Colonic mucosa (tissue), 4 donors: ENCODE measurements at regions not wholly inside any gene's neighbourhood (a gene's known extent, or its start where the extent isn't known, plus 50 kb on each side); places are given as distances from the start of the nearest gene placed in this dataset.

ENCODE experiments used
- DNase-seq: peaks from one replicate; pipeline ENCODE4 v3.0.0-alpha.2; 2020
- H3K27ac ChIP-seq: fragments of 200-600 bp; one replicate; pipeline ENCODE4 v1.8.0; 2021
- H3K27me3 ChIP-seq: fragments of 200-600 bp; one replicate; pipeline ENCODE4 v1.8.0; 2021
- H3K36me3 ChIP-seq: fragments of 200-600 bp; one replicate; pipeline ENCODE4 v1.8.0; 2021
- H3K4me1 ChIP-seq: fragments of 200-600 bp; one replicate; pipeline ENCODE4 v1.8.0; 2021; ENCODE audit warnings: mild to moderate bottlenecking
- H3K4me3 ChIP-seq: fragments of 200-600 bp; one replicate; pipeline ENCODE4 v1.8.0; 2021
- H3K9ac ChIP-seq, 2 donors: one replicate each; pipeline ENCODE4 v1.7.0; 2013; ENCODE audit warnings: control low read depth in 2 of 2, low read depth in 2 of 2, low read length in 2 of 2
- H3K9me3 ChIP-seq: fragments of 200-600 bp; one replicate; pipeline ENCODE4 v1.8.0; 2021
- CTCF ChIP-seq: fragments of 200-600 bp; IDR thresholded peaks from one replicate; pipeline ENCODE4 v1.8.0; 2022; ENCODE audit warnings: antibody characterized with exemption, mild to moderate bottlenecking
- intact Hi-C: fragments of 100-400 bp; cut with DNase I; formaldehyde crosslinking; loops from one replicate; pipeline ENCODE4 v1.14.1; 2022
- donor health status: healthy.
- donor health status: DM: no; HTN: no; CAD: no.
- donor health status: DM: no; HTN: no; CAD: no.

- H3K4me3 ChIP-seq: no peak overlapping the region
- no peak for DNase-seq
- H3K9me3 ChIP-seq: no peaks in the 10 kb centered on the region
- H3K27ac ChIP-seq: no peak overlapping the region
- H3K4me1 ChIP-seq: no peaks in the 10 kb centered on the region
- intact Hi-C loops: no loop called here
- H3K27me3 ChIP-seq: no peaks in the 10 kb centered on the region
- no peaks in the 10 kb centered on the region for H3K36me3 ChIP-seq
- TF ChIP-seq CTCF: no peak
- H3K9ac ChIP-seq: no peak overlapping the region
Measured at GRCh38 chr4:4759883-4760282, 99.6 kb upstream of the MSX1 start.

GRCh38 chr4:4759232-4759631 lies 100.2 kb upstream of the MSX1 start:
- H3K9me3 ChIP-seq: no peaks in the 10 kb centered on the region
- intact Hi-C loops: no loop called here
- no peak overlapping the region for H3K9ac ChIP-seq
- DNase-seq: no peak
- no peaks in the 10 kb centered on the region for H3K27me3 ChIP-seq
- H3K27ac ChIP-seq: no peak overlapping the region
- TF ChIP-seq CTCF: no peak
- H3K4me1 ChIP-seq: no peaks in the 10 kb centered on the region
- H3K36me3 ChIP-seq: no peaks in the 10 kb centered on the region
- H3K4me3 ChIP-seq: no peak overlapping the region

DNA sequence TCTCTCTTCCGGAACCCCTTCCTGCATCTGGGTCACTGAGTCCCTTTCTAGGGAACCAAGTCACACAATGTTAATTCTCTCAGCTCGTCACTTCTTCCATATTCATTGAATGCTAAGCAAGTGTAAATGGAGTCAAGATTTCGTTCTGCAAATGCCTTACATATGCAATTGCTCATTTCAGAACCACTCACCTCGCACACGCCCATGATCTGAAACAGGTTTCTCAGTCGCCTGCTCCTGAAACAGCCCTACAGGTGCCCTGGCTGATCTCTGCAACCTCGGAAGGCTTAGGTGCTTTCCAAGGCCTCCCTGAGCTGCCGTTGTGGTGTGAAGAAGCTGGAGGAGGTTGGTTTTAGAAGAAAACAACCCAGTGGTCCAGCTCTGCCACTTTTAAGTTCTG lies 100.8 kb upstream of the MSX1 start:
- intact Hi-C loops: no loop called here
- Histone ChIP-seq H3K4me3 (no peak overlapping the region), H3K36me3 (no peaks in the 10 kb centered on the region), H3K9ac (no peak overlapping the region), H3K9me3 (no peaks in the 10 kb centered on the region), H3K27me3 (no peaks in the 10 kb centered on the region), H3K27ac (no peak overlapping the region), H3K4me1 (no peaks in the 10 kb centered on the region)
- no peak for TF ChIP-seq CTCF
- no peak for DNase-seq

DNA sequence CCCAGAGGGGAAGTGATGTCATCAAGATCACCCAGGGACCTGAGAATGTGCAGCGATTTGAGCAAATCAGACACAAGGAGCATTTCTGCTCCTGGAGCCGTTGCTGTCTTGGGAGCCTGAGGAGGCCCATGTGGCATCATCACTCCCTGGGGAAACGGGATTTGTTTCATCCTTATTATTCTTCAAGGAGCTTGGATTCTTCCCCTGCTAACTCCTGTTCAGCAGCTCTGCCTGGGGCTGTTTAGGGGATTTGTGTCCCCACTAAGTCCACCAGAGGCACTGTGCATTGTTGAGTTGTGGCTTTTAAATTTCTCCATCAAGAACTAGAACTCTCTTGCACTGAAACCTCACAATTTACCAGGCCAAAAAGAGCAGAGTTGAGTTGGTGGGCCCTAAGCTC lies 104.2 kb upstream of the MSX1 start:
- TF ChIP-seq CTCF: no peak
- no peaks in the 10 kb centered on the region for H3K9me3 ChIP-seq
- intact Hi-C loops: no loop called here

GRCh38 chr4:4754641-4755040 lies 104.8 kb upstream of the MSX1 start:
- Histone ChIP-seq H3K4me1 (no peaks in the 10 kb centered on the region), H3K27me3 (no peaks in the 10 kb centered on the region), H3K4me3 (no peak overlapping the region), H3K27ac (no peak overlapping the region), H3K9ac (no peak overlapping the region), H3K9me3 (no peaks in the 10 kb centered on the region), H3K36me3 (no peaks in the 10 kb centered on the region)
- intact Hi-C loops: no loop called here
- TF ChIP-seq CTCF: no peak
- no peak for DNase-seq

More for the DNA sequence above, 104.2 kb upstream of the MSX1 start:
- Histone ChIP-seq H3K36me3 (no peaks in the 10 kb centered on the region), H3K4me3 (no peak overlapping the region), H3K27me3 (no peaks in the 10 kb centered on the region), H3K9ac (no peak overlapping the region), H3K27ac (no peak overlapping the region), H3K4me1 (no peaks in the 10 kb centered on the region)
- DNase-seq: no peak

- TF ChIP-seq CTCF: no peak
- Histone ChIP-seq H3K27me3 (no peaks in the 10 kb centered on the region), H3K4me3 (no peak overlapping the region), H3K36me3 (no peaks in the 10 kb centered on the region), H3K4me1 (no peaks in the 10 kb centered on the region), H3K9ac (no peak overlapping the region), H3K9me3 (no peaks in the 10 kb centered on the region), H3K27ac (no peak overlapping the region)
- DNase-seq: no peak
- intact Hi-C loops: no loop called here
Measured at GRCh38 chr4:4753643-4754042, 105.8 kb upstream of the MSX1 start.
